ENCODE measurements at regions not wholly inside any gene's neighbourhood (a gene's known extent, or its start where the extent isn't known, plus 50 kb on each side); places are given as distances from the start of the nearest gene placed in this dataset.
"Not testable (repeated sequence)": the region's sequence is repeated elsewhere in the genome, so short reads cannot be mapped to it uniquely, and the experiment has no call there.

- TF ChIP-seq CTCF, POLR2A (IDR thresholded peaks at IDR 0.05): not testable (repeated sequence)
Measured at GRCh38 chr2:95723627-95724210, 131.9 kb downstream of the TRIM43 start.
